HG03378 (cell line): ENCODE measurements at regions not wholly inside any gene's neighbourhood (a gene's known extent, or its start where the extent isn't known, plus 50 kb on each side); places are given as distances from the start of the nearest gene placed in this dataset.
A peak's percentile ranks its signal among the peaks of the same experiment; 100 is the strongest.

Experiments
- ATAC-seq: cut with Tn5 transposase; IDR thresholded peaks from one replicate; pipeline ENCODE4 v1.9.1; 2021; ENCODE audit warnings: mild to moderate bottlenecking, moderate library complexity; ENCODE audit not compliant: unreplicated experiment

- ATAC-seq: no peak
Observed at GRCh38 chr13:42474954-42475353, 99.0 kb upstream of the TNFSF11 start.

- no peak for ATAC-seq
Observed at GRCh38 chr13:42477596-42478190, 96.3 kb upstream of the TNFSF11 start.

DNA sequence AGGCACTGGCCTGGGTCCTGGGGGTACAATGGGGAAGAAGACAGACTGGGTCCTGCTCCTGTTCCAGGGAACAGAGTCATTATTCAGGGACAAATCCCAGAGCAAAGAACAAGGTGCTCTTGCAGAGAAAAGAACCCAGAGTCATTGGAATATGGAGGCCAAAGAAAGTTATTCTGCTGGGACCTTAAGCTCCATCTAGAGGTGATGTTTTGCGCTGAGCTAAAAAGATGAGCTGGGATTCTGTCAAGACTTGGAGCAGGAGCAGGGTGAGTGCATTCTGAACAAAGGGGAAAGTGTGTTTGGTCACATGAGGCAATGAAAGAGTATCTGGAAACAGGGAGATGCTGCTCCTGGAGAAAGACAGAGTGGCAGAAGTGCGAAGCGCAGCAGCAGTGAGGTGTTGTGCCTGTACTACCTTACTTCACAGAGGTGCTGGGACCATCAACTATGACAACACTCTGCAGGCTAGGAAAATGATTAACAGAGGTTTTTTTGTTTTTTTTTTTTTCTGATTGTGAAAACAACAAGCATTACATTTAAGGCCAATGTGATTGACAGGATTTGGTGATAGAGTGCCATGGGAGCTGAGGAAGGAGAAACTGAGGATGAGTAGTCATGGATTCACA is 95.3 kb upstream of the TNFSF11 start:
- no peak for ATAC-seq

DNA sequence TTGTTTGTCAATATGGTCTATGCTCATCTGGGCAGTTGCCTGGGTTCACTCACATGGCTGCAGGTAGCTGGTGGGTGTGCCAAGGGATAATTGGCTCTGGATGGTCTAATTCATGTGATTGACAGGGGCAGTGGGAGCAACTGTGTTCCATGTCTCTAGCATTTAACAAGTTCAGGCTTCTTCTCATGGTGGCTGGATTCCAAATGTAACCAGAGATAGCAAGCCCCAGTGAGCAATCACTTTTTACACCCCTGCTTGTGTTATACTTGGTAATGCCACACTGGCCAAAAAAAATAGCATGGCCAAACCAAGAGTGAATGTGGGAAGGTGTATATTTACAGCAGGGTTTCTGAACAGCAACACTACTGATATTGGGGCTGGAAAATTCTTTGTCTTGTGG is 89.6 kb upstream of the TNFSF11 start:
- no peak for ATAC-seq

GRCh38 chr13:42485272-42485671 is 88.7 kb upstream of the TNFSF11 start:
- ATAC-seq: no peak

DNA sequence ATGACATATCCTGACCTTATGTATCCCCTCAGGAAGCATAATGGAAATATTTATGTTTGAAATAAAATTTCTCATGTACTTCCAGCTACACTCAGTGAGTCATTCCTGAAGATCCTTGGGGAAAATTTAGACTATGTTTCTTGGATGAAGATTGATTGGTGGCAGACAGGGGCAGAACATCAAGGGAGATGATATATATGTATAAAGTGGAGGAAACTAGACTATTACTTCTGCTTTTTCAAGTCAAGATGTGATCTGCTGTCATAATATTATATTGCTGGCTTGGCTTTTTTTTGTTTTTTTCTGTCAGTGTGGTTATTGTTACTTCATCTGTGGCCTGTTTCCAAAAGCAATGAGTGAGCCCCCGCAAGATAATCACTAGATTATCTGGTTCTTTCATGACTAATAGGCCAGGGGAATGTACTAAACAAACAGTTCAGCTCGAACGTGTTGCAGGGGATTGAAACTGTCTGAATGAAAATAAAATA is 87.2 kb upstream of the TNFSF11 start:
- no peak for ATAC-seq

DNA sequence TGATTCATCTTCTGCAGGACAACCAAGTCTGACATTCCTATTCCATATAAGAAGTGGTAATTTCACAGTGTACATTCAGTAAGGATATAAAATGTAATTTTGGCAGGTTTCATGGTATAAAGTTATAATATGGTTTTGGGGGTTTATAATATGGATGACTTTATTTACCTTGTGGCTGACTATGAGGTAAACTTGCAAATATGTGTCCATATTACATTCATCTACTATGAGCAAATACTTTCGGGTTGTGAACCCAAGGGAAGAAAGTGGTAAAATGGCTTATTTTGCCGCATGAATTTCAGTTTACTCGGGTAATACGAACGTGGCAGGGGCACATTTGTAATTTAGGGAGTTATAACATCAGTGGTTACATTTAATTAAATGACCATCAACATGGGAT is 86.7 kb upstream of the TNFSF11 start:
- ATAC-seq: no peak

GRCh38 chr13:42490676-42491075 is 83.3 kb upstream of the TNFSF11 start:
- ATAC-seq: no peak

DNA sequence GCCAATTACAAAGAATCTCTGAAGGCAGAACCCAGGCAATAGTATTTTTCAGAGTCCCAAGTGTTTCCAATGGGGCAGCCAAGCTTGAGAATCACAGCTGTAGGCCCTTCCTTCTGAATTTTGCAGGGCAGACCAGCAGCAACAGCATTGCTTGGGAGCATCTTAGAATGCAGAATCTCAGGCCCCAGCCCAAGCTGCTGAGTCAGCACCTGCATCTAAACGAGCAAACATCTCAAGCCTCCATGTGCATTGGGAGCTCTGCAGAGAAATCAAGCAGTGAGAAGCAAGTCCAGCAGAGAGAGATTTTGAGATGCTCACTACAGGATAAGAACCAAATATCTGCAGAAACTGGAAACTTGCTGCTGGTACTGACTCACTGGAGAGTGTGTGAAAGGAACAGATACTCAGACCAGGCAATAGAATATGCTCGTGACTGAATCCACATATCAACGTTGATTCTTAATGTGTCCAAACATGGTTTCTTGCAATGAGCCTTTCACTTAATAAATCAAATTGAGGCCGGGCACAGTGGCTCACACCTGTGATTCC is 81.5 kb upstream of the TNFSF11 start:
- ATAC-seq: no peak

DNA sequence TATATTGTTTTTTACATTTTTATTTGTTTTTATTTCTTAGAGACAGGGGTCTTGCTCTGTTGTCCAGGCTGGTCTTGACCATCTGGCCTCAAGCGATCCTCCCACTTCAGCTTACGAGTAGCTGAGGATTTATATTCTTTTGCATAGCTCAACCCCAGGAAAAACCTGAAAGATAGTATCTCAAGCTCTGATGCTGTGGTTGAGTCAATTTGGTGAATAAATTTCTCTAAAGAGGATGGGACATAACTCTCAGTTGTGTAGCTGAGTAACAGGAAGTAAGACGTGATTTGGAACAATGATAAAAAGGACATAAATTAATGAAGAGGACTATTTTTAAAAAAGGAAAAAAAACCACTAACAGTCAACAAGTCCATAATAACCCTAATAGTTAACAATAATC is 79.8 kb upstream of the TNFSF11 start:
- no peak for ATAC-seq

- no peak for ATAC-seq
Observed at GRCh38 chr13:42495255-42495654, 78.7 kb upstream of the TNFSF11 start.

DNA sequence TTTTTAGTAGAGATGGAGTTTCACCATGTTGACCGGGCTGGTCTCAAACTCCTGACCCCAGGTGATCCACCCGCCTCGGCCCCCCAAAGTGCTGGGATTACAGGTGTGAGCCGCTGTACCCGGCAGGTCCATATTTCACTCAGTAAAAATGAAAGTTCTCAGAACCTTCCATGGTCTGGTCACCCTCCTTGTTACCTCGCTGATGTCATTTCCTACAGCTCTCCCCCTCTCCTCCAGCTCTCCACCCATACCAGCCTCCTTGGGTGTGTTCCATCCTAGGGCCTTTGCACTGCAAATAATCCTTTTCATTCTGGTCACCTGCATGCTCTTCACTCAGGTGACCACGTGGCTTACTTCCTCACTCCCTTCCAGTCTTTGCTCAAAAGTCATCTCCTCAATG is 78.2 kb upstream of the TNFSF11 start:
- ATAC-seq: no peak

GRCh38 chr13:42496926-42497554 is 76.9 kb upstream of the TNFSF11 start:
- ATAC-seq: peak; percentile 40

- peak; percentile 97 for ATAC-seq
Observed at GRCh38 chr13:42497798-42498197, 76.2 kb upstream of the TNFSF11 start.

DNA sequence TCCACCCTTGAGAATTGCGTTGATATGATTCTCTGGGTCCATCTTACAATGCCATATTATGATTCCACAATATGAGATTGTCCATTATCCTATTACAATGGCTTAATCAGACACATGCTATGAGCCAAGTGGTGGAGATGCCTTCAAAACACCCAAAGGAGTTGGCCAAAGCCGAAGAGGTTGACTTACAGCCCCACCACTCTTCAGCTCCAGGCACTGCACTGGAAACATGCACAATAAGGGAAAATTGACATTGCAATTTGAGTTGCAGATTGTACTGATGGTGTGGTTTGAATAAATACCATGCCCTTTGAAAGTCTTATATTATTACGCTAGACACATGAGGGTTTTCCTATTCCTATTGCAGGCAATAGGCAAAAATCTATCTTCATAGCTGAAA is 75.4 kb upstream of the TNFSF11 start:
- ATAC-seq: no peak
